Upper lobe of left lung (tissue), 6 donors: ENCODE measurements at regions not wholly inside any gene's neighbourhood (a gene's known extent, or its start where the extent isn't known, plus 50 kb on each side); places are given as distances from the start of the nearest gene placed in this dataset.

ENCODE experiments used
- ATAC-seq, 2 donors: fragments of 200-7000 bp; cut with Tn5 transposase; one replicate each; pipeline ENCODE4 v1.9.1; 2022; ENCODE audit warnings: mild to moderate bottlenecking in 2 of 2, moderate library complexity in 2 of 2; ENCODE audit not compliant: low FRiP score in 2 of 2
- DNase-seq, 2 donors: peaks; one replicate each; pipeline ENCODE4 v3.0.0-alpha.2; 2019 to 2020
- H3K27ac ChIP-seq, 4 donors: fragments of 200-600 bp; sonication (generic); one replicate each; pipeline ENCODE4 v1.5.1; 2016 to 2019
- H3K27me3 ChIP-seq, 4 donors: fragments of 200-600 bp; sonication (generic); one replicate each; pipeline ENCODE4 v1.5.1; 2017 to 2019
- H3K36me3 ChIP-seq, 4 donors: fragments of 200-600 bp; sonication (generic); one replicate each; pipeline ENCODE4 v1.5.1; 2016 to 2019
- H3K4me1 ChIP-seq, 4 donors: fragments of 200-600 bp; sonication (generic); one replicate each; pipeline ENCODE4 v1.5.1; 2018 to 2019
- H3K4me3 ChIP-seq, 4 donors: fragments of 200-600 bp; sonication (generic); one replicate each; pipeline ENCODE4 v1.5.1; 2017 to 2019; ENCODE audit warnings: mild to moderate bottlenecking in 2 of 4, moderate library complexity in 1 of 4
- H3K9me3 ChIP-seq, 4 donors: fragments of 200-600 bp; sonication (generic); one replicate each; pipeline ENCODE4 v1.5.1; 2018 to 2019
- CTCF ChIP-seq, 6 experiments: fragments of 450-650 bp in 4 of 6; fragments of 200-600 bp in 2 of 6; sonication (generic) in 2 of 6; IDR thresholded peaks; one replicate each; pipeline ENCODE4 v1.5.1; 2016 to 2019; ENCODE audit warnings: antibody characterized with exemption in 6 of 6
- EP300 ChIP-seq, 4 donors: sonication (generic); formaldehyde crosslinking; IDR thresholded peaks; one replicate each; pipeline ENCODE4 v1.5.1; 2017; ENCODE audit warnings: antibody characterized with exemption in 4 of 4, control low read depth in 2 of 4
- POLR2A ChIP-seq, 4 donors: fragments of 450-650 bp; IDR thresholded peaks; one replicate each; pipeline ENCODE4 v1.5.1; 2016 to 2017; ENCODE audit warnings: antibody characterized with exemption in 4 of 4, mild to moderate bottlenecking in 2 of 4
- POLR2AphosphoS5 ChIP-seq, 2 donors: sonication (generic); formaldehyde crosslinking; IDR thresholded peaks; one replicate each; pipeline ENCODE4 v1.5.1; 2017; ENCODE audit warnings: antibody characterized with exemption in 2 of 2
- WGBS, 2 donors: methylation state at CpG; one replicate each; pipeline ENCODE4 v1.1.5; 2017 to 2018; 5-methylcytosine and 5-hydroxymethylcytosine counted together
- donor health status: DM: no; HTN: no; CAD: no; lungs with moderate emphysema.
- donor health status: DM: no; HTN: yes; CAD: no; lungs with severe emphysema.

GRCh38 chr10:25101461-25102146 lies 73.2 kb upstream of the GPR158 start:
- no peak for DNase-seq
- 6 to 20% methylated on average over 1 of the region's 1 CpG for WGBS, 2 donors
- no peak for ATAC-seq

GRCh38 chr10:25102147-25102822 lies 72.5 kb upstream of the GPR158 start:
- Histone ChIP-seq H3K4me1 (no peaks in the 10 kb centered on the region), H3K4me3 (no peak overlapping the region), H3K9me3 (no peaks in the 10 kb centered on the region), H3K36me3 (no peaks in the 10 kb centered on the region), H3K27me3 (no peaks in the 10 kb centered on the region), H3K27ac (no peak overlapping the region)
- TF ChIP-seq POLR2AphosphoS5 (IDR thresholded peaks at IDR 0.05) (no peak), EP300 (IDR thresholded peaks at IDR 0.05) (no peak), CTCF (IDR thresholded peaks at IDR 0.05) (no peak), POLR2A (IDR thresholded peaks at IDR 0.05) (no peak)
- DNase-seq (no peak), ATAC-seq (no peak)
- 73 to 80% methylated on average over 9 of the region's 9 CpGs for WGBS, 2 donors

More at GRCh38 chr10:25101461-25102146, 73.2 kb upstream of the GPR158 start:
- no peaks in the 10 kb centered on the region for H3K27me3 ChIP-seq
- no peaks in the 10 kb centered on the region for H3K4me1 ChIP-seq
- H3K27ac ChIP-seq: no peak overlapping the region
- no peaks in the 10 kb centered on the region for H3K36me3 ChIP-seq
- no peak for TF ChIP-seq CTCF (IDR thresholded peaks at IDR 0.05)
- no peak for TF ChIP-seq POLR2A (IDR thresholded peaks at IDR 0.05)
- TF ChIP-seq POLR2AphosphoS5 (IDR thresholded peaks at IDR 0.05): no peak
- no peaks in the 10 kb centered on the region for H3K9me3 ChIP-seq
- H3K4me3 ChIP-seq: no peak overlapping the region

GRCh38 chr10:25103703-25104102 lies 71.1 kb upstream of the GPR158 start:
- TF ChIP-seq CTCF (IDR thresholded peaks at IDR 0.05): no peak
- TF ChIP-seq EP300 (IDR thresholded peaks at IDR 0.05): no peak
- no peak for TF ChIP-seq POLR2A (IDR thresholded peaks at IDR 0.05)
- no peak for TF ChIP-seq POLR2AphosphoS5 (IDR thresholded peaks at IDR 0.05)
- Histone ChIP-seq H3K36me3 (no peaks in the 10 kb centered on the region), H3K4me3 (no peak overlapping the region), H3K4me1 (no peaks in the 10 kb centered on the region), H3K9me3 (no peaks in the 10 kb centered on the region), H3K27ac (no peak overlapping the region), H3K27me3 (no peaks in the 10 kb centered on the region)
- 94 to 97% methylated on average over 5 to 6 of the region's 6 CpGs for WGBS, 2 donors
- DNase-seq: no peak
- ATAC-seq: no peak

GRCh38 chr10:25104441-25104840 lies 70.4 kb upstream of the GPR158 start:
- no peaks in the 10 kb centered on the region for H3K9me3 ChIP-seq
- H3K36me3 ChIP-seq: no peaks in the 10 kb centered on the region
- H3K27ac ChIP-seq: no peak overlapping the region
- DNase-seq: no peak
- TF ChIP-seq CTCF (IDR thresholded peaks at IDR 0.05) (no peak), POLR2A (IDR thresholded peaks at IDR 0.05) (no peak), POLR2AphosphoS5 (IDR thresholded peaks at IDR 0.05) (no peak), EP300 (IDR thresholded peaks at IDR 0.05) (no peak)
- no peaks in the 10 kb centered on the region for H3K4me1 ChIP-seq
- no peak overlapping the region for H3K4me3 ChIP-seq
- no peaks in the 10 kb centered on the region for H3K27me3 ChIP-seq
- 77 to 80% methylated on average over 5 of the region's 5 CpGs for WGBS, 2 donors
- no peak for ATAC-seq

GRCh38 chr10:25105262-25105661 lies 69.5 kb upstream of the GPR158 start:
- Histone ChIP-seq H3K27ac (no peak overlapping the region), H3K9me3 (no peaks in the 10 kb centered on the region), H3K27me3 (no peaks in the 10 kb centered on the region), H3K36me3 (no peaks in the 10 kb centered on the region), H3K4me1 (no peaks in the 10 kb centered on the region), H3K4me3 (no peak overlapping the region)
- 71 to 77% methylated on average over 2 of the region's 2 CpGs for WGBS, 2 donors
- DNase-seq: no peak
- TF ChIP-seq POLR2AphosphoS5 (IDR thresholded peaks at IDR 0.05): no peak
- TF ChIP-seq CTCF (IDR thresholded peaks at IDR 0.05): no peak
- TF ChIP-seq EP300 (IDR thresholded peaks at IDR 0.05): no peak
- no peak for TF ChIP-seq POLR2A (IDR thresholded peaks at IDR 0.05)
- no peak for ATAC-seq
